ENCODE measurements at regions not wholly inside any gene's neighbourhood (a gene's known extent, or its start where the extent isn't known, plus 50 kb on each side); places are given as distances from the start of the nearest gene placed in this dataset.

- DNase-seq (no peak), ATAC-seq (no peak)
- Histone ChIP-seq H3K27ac (no peak overlapping the region), H3K4me1 (no peaks in the 10 kb centered on the region), H3K27me3 (no peaks in the 10 kb centered on the region), H3K4me3 (no peak overlapping the region), H3K36me3 (replicated peaks in 1 of 2; ENCODE audit: insufficient read depth in 1 of 2, low read depth in 2 of 2) (no peaks in the 10 kb centered on the region), H3K9me3 (no peaks in the 10 kb centered on the region)
- intact Hi-C loops (cut with DNase I), result no loop called here
- TF ChIP-seq CTCF (IDR thresholded peaks at IDR 0.05) (no peak), POLR2A (IDR thresholded peaks at IDR 0.05) (no peak)
- WGBS, 2 donors, result 81 to 83% methylated on average over 22 of the region's 22 CpGs
These were observed 56.2 kb upstream of the PPP2R2D start for GRCh38 chr10:131844529-131845084.

- Histone ChIP-seq H3K27ac (no peak overlapping the region), H3K4me3 (no peak overlapping the region), H3K4me1 (no peaks in the 10 kb centered on the region), H3K36me3 (replicated peaks in 1 of 2; ENCODE audit: insufficient read depth in 1 of 2, low read depth in 2 of 2) (no peaks in the 10 kb centered on the region), H3K9me3 (no peaks in the 10 kb centered on the region), H3K27me3 (no peaks in the 10 kb centered on the region)
- TF ChIP-seq POLR2A (IDR thresholded peaks at IDR 0.05), result no peak
- no peak for TF ChIP-seq CTCF (IDR thresholded peaks at IDR 0.05)
- 77% methylated on average over 18 to 26 of the region's 26 CpGs for WGBS, 2 donors
- intact Hi-C loops (cut with DNase I), result no loop called here
- DNase-seq, result no peak
- no peak for ATAC-seq
These were observed 55.1 kb upstream of the PPP2R2D start for GRCh38 chr10:131845505-131846239.

GRCh38 chr10:131846240-131847101 lies 54.3 kb upstream of the PPP2R2D start:
- Histone ChIP-seq H3K4me1 (no peaks in the 10 kb centered on the region), H3K36me3 (replicated peaks in 1 of 2; ENCODE audit: insufficient read depth in 1 of 2, low read depth in 2 of 2) (no peaks in the 10 kb centered on the region), H3K27ac (no peak overlapping the region), H3K9me3 (no peaks in the 10 kb centered on the region), H3K4me3 (no peak overlapping the region), H3K27me3 (no peaks in the 10 kb centered on the region)
- intact Hi-C loops (cut with DNase I), result no loop called here
- no peak for ATAC-seq
- no peak for TF ChIP-seq CTCF (IDR thresholded peaks at IDR 0.05)
- no peak for TF ChIP-seq POLR2A (IDR thresholded peaks at IDR 0.05)
- no peak for DNase-seq
- 36 to 49% methylated on average over 13 to 26 of the region's 26 CpGs for WGBS, 2 donors

- ATAC-seq (no peak), DNase-seq (no peak)
- TF ChIP-seq CTCF (IDR thresholded peaks at IDR 0.05) (no peak), POLR2A (IDR thresholded peaks at IDR 0.05) (no peak)
- WGBS, 2 donors, result 81 to 86% methylated on average over 15 to 25 of the region's 25 CpGs
- no peaks in the 10 kb centered on the region for H3K27me3 ChIP-seq
- intact Hi-C loops (cut with DNase I), result no loop called here
- no peak overlapping the region for H3K4me3 ChIP-seq
- no peaks in the 10 kb centered on the region for H3K36me3 ChIP-seq (replicated peaks in 1 of 2; ENCODE audit: insufficient read depth in 1 of 2, low read depth in 2 of 2)
- no peaks in the 10 kb centered on the region for H3K4me1 ChIP-seq
- no peaks in the 10 kb centered on the region for H3K9me3 ChIP-seq
- no peak overlapping the region for H3K27ac ChIP-seq
These were observed 53.5 kb upstream of the PPP2R2D start for GRCh38 chr10:131847241-131847783.

Measured in body of pancreas (tissue), 4 donors.